ENCODE measurements at regions not wholly inside any gene's neighbourhood (a gene's known extent, or its start where the extent isn't known, plus 50 kb on each side); places are given as distances from the start of the nearest gene placed in this dataset.

- no peak for TF ChIP-seq SIN3A (conservative IDR thresholded peaks at IDR 0.05 in 1 of 2, IDR thresholded peaks at IDR 0.05 in 1 of 2; ENCODE audit: low read depth in 1 of 2, low read length in 2 of 2)
- no peak for TF ChIP-seq CEBPB (IDR thresholded peaks at IDR 0.05; ENCODE audit: low read depth, low read length)
- TF ChIP-seq CHD1 (IDR thresholded peaks at IDR 0.05; ENCODE audit: low read depth, low read length): no peak
- no peak for TF ChIP-seq KDM1A (IDR thresholded peaks at IDR 0.05; ENCODE audit: borderline replicate concordance, low read length)
Observed at GRCh38 chr20:22001886-22002285, 296.4 kb downstream of the PAX1 start.

Data from H1 (cell line).